HEK293 (cell line): ENCODE measurements at regions not wholly inside any gene's neighbourhood (a gene's known extent, or its start where the extent isn't known, plus 50 kb on each side); places are given as distances from the start of the nearest gene placed in this dataset.

ENCODE experiments used
- GLI2 ChIP-seq: fragments of 450-650 bp; formaldehyde crosslinking; IDR thresholded peaks from 2 replicates; pipeline ENCODE4; 2017; ENCODE audit warnings: missing biosample characterization, missing genetic modification characterization, low read depth, borderline replicate concordance
- KLF16 ChIP-seq: fragments of 450-650 bp; formaldehyde crosslinking; IDR thresholded peaks from 2 replicates; pipeline ENCODE4 v1.5.1; 2017; ENCODE audit warnings: missing biosample characterization, missing genetic modification characterization
- SP2 ChIP-seq: fragments of 450-650 bp; formaldehyde crosslinking; IDR thresholded peaks from 2 replicates; pipeline ENCODE4 v1.5.1; 2016; ENCODE audit warnings: missing biosample characterization, missing genetic modification characterization
- TRIM28 ChIP-seq: IDR thresholded peaks from 2 replicates; pipeline ENCODE4 v1.6.1; 2011; ENCODE audit warnings: low read length, control low read depth, borderline replicate concordance
- ZNF121 ChIP-seq: fragments of 450-650 bp; formaldehyde crosslinking; IDR thresholded peaks from 2 replicates; pipeline ENCODE4 v1.5.1; 2016; ENCODE audit warnings: missing biosample characterization, missing genetic modification characterization
- ZNF138 ChIP-seq: fragments of 450-650 bp; formaldehyde crosslinking; IDR thresholded peaks from 2 replicates; pipeline ENCODE4 v1.5.1; 2016; ENCODE audit warnings: missing biosample characterization, missing genetic modification characterization, borderline replicate concordance
- ZNF2 ChIP-seq: fragments of 450-650 bp; formaldehyde crosslinking; IDR thresholded peaks from 2 replicates; pipeline ENCODE4 v1.5.1; 2016; ENCODE audit warnings: missing biosample characterization, missing genetic modification characterization
- ZNF202 ChIP-seq: fragments of 450-650 bp; formaldehyde crosslinking; IDR thresholded peaks from 2 replicates; pipeline ENCODE4 v1.5.1; 2016; ENCODE audit warnings: missing biosample characterization, missing genetic modification characterization, borderline replicate concordance
- ZNF404 ChIP-seq: fragments of 450-650 bp; formaldehyde crosslinking; IDR thresholded peaks from 2 replicates; pipeline ENCODE4 v1.5.1; 2017; ENCODE audit warnings: missing biosample characterization, missing genetic modification characterization
- ZNF571 ChIP-seq: fragments of 450-650 bp; formaldehyde crosslinking; IDR thresholded peaks from 2 replicates; pipeline ENCODE4 v1.5.0; 2017; ENCODE audit warnings: missing biosample characterization, missing genetic modification characterization
- TF ChIP-seq, protein P1 (sequence below): fragments of 450-650 bp; formaldehyde crosslinking; IDR thresholded peaks from 2 replicates; pipeline ENCODE4 v1.5.1; 2016; ENCODE audit warnings: missing biosample characterization, missing genetic modification characterization
- TF ChIP-seq, protein P2 (sequence below): fragments of 450-650 bp; formaldehyde crosslinking; IDR thresholded peaks from 2 replicates; pipeline ENCODE4 v1.5.1; 2016; ENCODE audit warnings: missing biosample characterization, missing genetic modification characterization

DNA sequence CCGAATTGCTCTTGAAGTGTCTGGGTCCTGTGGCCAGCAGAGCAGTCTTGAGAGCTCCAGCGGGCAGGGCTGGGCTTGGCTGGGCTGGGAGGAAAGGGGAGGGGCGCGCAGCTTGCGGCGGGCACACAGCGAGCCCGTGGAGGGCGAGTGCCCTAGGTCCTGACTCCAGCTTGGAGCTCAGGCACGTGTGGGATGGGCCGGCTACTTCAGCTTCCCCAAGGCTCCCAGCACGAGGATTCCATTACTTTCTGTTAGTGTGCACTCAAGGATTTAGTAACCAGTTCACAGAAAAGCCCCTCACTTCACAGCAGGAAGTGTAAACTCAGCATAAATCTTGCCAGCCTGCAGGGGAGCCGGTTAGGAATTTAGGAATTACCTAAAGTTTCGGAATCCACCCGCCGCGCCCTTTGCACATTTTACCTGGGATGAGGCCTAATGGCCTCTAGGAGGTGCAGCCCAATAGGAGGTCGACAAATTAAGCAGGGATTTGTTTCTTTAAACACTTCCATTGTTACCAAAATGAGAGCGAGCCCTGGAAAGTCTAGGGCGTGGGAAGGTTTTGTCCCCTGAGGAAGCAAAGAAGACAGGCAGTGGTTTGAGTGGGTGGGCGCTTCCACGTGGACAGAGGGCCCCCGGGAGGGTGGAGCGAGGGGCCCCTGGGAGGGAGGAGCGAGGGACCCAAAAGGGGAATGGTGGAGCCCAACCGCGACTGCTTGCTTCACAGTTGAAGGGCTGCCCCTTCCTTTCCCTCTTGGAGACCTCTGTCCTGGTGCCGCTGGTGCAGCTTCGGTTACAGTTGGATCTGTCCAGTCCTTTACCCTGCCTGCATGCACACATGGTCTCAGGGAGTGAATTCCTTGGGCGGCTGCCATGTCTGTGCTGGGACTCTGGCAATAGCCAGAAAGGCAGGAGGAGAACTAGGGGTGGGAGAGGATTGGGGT, 93.3 kb downstream of the CTAGE1 start:
- TF ChIP-seq KLF16, result no peak
- TF ChIP-seq ZNF571 (tag by site-specific recombination), result no peak
- no peak for TF ChIP-seq ZNF121 (tag by site-specific recombination)
- TF ChIP-seq, protein P1, sequence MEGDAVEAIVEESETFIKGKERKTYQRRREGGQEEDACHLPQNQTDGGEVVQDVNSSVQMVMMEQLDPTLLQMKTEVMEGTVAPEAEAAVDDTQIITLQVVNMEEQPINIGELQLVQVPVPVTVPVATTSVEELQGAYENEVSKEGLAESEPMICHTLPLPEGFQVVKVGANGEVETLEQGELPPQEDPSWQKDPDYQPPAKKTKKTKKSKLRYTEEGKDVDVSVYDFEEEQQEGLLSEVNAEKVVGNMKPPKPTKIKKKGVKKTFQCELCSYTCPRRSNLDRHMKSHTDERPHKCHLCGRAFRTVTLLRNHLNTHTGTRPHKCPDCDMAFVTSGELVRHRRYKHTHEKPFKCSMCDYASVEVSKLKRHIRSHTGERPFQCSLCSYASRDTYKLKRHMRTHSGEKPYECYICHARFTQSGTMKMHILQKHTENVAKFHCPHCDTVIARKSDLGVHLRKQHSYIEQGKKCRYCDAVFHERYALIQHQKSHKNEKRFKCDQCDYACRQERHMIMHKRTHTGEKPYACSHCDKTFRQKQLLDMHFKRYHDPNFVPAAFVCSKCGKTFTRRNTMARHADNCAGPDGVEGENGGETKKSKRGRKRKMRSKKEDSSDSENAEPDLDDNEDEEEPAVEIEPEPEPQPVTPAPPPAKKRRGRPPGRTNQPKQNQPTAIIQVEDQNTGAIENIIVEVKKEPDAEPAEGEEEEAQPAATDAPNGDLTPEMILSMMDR (tag by site-specific recombination), result no peak
- TF ChIP-seq ZNF2 (tag by site-specific recombination), result no peak
- TF ChIP-seq, protein P2, sequence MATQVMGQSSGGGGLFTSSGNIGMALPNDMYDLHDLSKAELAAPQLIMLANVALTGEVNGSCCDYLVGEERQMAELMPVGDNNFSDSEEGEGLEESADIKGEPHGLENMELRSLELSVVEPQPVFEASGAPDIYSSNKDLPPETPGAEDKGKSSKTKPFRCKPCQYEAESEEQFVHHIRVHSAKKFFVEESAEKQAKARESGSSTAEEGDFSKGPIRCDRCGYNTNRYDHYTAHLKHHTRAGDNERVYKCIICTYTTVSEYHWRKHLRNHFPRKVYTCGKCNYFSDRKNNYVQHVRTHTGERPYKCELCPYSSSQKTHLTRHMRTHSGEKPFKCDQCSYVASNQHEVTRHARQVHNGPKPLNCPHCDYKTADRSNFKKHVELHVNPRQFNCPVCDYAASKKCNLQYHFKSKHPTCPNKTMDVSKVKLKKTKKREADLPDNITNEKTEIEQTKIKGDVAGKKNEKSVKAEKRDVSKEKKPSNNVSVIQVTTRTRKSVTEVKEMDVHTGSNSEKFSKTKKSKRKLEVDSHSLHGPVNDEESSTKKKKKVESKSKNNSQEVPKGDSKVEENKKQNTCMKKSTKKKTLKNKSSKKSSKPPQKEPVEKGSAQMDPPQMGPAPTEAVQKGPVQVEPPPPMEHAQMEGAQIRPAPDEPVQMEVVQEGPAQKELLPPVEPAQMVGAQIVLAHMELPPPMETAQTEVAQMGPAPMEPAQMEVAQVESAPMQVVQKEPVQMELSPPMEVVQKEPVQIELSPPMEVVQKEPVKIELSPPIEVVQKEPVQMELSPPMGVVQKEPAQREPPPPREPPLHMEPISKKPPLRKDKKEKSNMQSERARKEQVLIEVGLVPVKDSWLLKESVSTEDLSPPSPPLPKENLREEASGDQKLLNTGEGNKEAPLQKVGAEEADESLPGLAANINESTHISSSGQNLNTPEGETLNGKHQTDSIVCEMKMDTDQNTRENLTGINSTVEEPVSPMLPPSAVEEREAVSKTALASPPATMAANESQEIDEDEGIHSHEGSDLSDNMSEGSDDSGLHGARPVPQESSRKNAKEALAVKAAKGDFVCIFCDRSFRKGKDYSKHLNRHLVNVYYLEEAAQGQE (tag by site-specific recombination), result no peak
- no peak for TF ChIP-seq ZNF138 (tag by site-specific recombination)
- TF ChIP-seq TRIM28, result no peak
- TF ChIP-seq SP2 (tag by site-specific recombination), result no peak
- TF ChIP-seq ZNF202 (tag by site-specific recombination), result no peak
- TF ChIP-seq GLI2 (tag by site-specific recombination), result no peak
- no peak for TF ChIP-seq ZNF404 (tag by site-specific recombination)
